ENCODE measurements at regions not wholly inside any gene's neighbourhood (a gene's known extent, or its start where the extent isn't known, plus 50 kb on each side); places are given as distances from the start of the nearest gene placed in this dataset.

GRCh38 chr5:111583758-111584203, 71.4 kb upstream of the STARD4 start:
- in situ Hi-C loops (cut with HindIII; ENCODE audit: low sequenced_read_pairs) = no loop called here
- no peak for TF ChIP-seq CTCF (IDR thresholded peaks at IDR 0.05; ENCODE audit: low read depth, low read length, missing control alignments)
- DNase-seq (ENCODE audit: low read depth) = no peak
- no peak overlapping the region for H3K4me3 ChIP-seq (ENCODE audit: low read depth, low read length)

GRCh38 chr5:111582993-111583601, 70.8 kb upstream of the STARD4 start:
- TF ChIP-seq CTCF (IDR thresholded peaks at IDR 0.05; ENCODE audit: low read depth, low read length, missing control alignments) = no peak
- peak; percentile 49 for DNase-seq (ENCODE audit: low read depth)
- H3K4me3 ChIP-seq (ENCODE audit: low read depth, low read length) = no peak overlapping the region
- in situ Hi-C loops (cut with HindIII; ENCODE audit: low sequenced_read_pairs) = no loop called here

- DNase-seq (ENCODE audit: low read depth) = no peak
- no peak overlapping the region for H3K4me3 ChIP-seq (ENCODE audit: low read depth, low read length)
- in situ Hi-C loops (cut with HindIII; ENCODE audit: low sequenced_read_pairs) = no loop called here
These were observed 70.1 kb upstream of the STARD4 start for GRCh38 chr5:111582451-111582850.

GRCh38 chr5:111580956-111581355, 68.6 kb upstream of the STARD4 start:
- DNase-seq (ENCODE audit: low read depth) = no peak
- H3K4me3 ChIP-seq (ENCODE audit: low read depth, low read length) = no peak overlapping the region
- in situ Hi-C loops (cut with HindIII; ENCODE audit: low sequenced_read_pairs) = no loop called here
- TF ChIP-seq CTCF (IDR thresholded peaks at IDR 0.05; ENCODE audit: low read depth, low read length, missing control alignments) = no peak

More at GRCh38 chr5:111582451-111582850, 70.1 kb upstream of the STARD4 start:
- no peak for TF ChIP-seq CTCF (IDR thresholded peaks at IDR 0.05; ENCODE audit: low read depth, low read length, missing control alignments)

GRCh38 chr5:111574311-111574710, 62.0 kb upstream of the STARD4 start:
- in situ Hi-C loops (cut with HindIII; ENCODE audit: low sequenced_read_pairs) = no loop called here
- TF ChIP-seq CTCF (IDR thresholded peaks at IDR 0.05; ENCODE audit: low read depth, low read length, missing control alignments) = no peak
- no peak for DNase-seq (ENCODE audit: low read depth)
- H3K4me3 ChIP-seq (ENCODE audit: low read depth, low read length) = no peak overlapping the region

GRCh38 chr5:111572561-111572960, 60.2 kb upstream of the STARD4 start:
- no peak for TF ChIP-seq CTCF (IDR thresholded peaks at IDR 0.05; ENCODE audit: low read depth, low read length, missing control alignments)
- no peak for DNase-seq (ENCODE audit: low read depth)
- in situ Hi-C loops (cut with HindIII; ENCODE audit: low sequenced_read_pairs) = no loop called here
- H3K4me3 ChIP-seq (ENCODE audit: low read depth, low read length) = no peak overlapping the region

All from astrocyte of the cerebellum (primary cell).